HCT116 (cell line): ENCODE measurements at regions not wholly inside any gene's neighbourhood (a gene's known extent, or its start where the extent isn't known, plus 50 kb on each side); places are given as distances from the start of the nearest gene placed in this dataset.

Experiments used
- ATAC-seq: fragments of 200-7000 bp; cut with Tn5 transposase; 2 replicates; pipeline ENCODE4 v1.9.1; 2020; ENCODE audit warnings: mild to moderate bottlenecking, moderate library complexity
- BruUV-seq: library from RNA; stranded (reverse); fragments of 400-500 nt; replicated peaks from 2 replicates; lab custom pipeline; 2021; lab: Mats Ljungman, UMichigan
- CTCF ChIA-PET: fragments of 300-600 bp; sonication (Branson Sonifier 250); formaldehyde crosslinking; loops from one replicate; lab custom pipeline; 2021; ENCODE audit warnings: antibody characterized with exemption; lab: Charles Lee
- POLR2A ChIA-PET: fragments of 300-600, 350-600 bp; sonication (Branson Sonifier 250); formaldehyde crosslinking; loops from one replicate; lab custom pipeline; 2021; ENCODE audit warnings: antibody characterized with exemption; lab: Charles Lee
- RAD21 ChIA-PET, 2 experiments: fragments of 300-600 bp; sonication (Branson Sonifier 250); formaldehyde crosslinking; loops; one replicate each; lab custom pipeline; 2023; ENCODE audit warnings: low total read pairs in 2 of 2; ENCODE audit not compliant: uncharacterized antibody in 2 of 2, unreplicated experiment in 2 of 2, low non-redundant PET in 1 of 2; lab: Charles Lee
- DNase-seq: peaks from one replicate; pipeline ENCODE4 v3.0.0-alpha.2; 2010; ENCODE audit warnings: low read depth, low spot score
- H2AFZ ChIP-seq: fragments of 200-600 bp; shearing (Covaris generic), sonication (generic); 2 replicates; pipeline ENCODE4 v1.6.1; 2017; ENCODE audit warnings: low read depth, mixed run types, mixed read lengths, antibody characterized with exemption, low read length; ENCODE audit not compliant: poor library complexity, severe bottlenecking
- H3K27ac ChIP-seq: 2 replicates; pipeline ENCODE4 v1.5.1; 2012; ENCODE audit warnings: low read depth, low read length
- H3K27me3 ChIP-seq: fragments of 200-600 bp; sonication (generic); 2 replicates; pipeline ENCODE4 v1.6.1; 2016; ENCODE audit warnings: mixed run types, low read length, mixed read lengths; ENCODE audit not compliant: insufficient read depth
- H3K36me3 ChIP-seq, 2 experiments: fragments of 200-500 bp in 1 of 2; fragments of 200-600 bp in 1 of 2; sonication (Bioruptor generic) in 1 of 2; sonication (generic) in 1 of 2; 2 replicates each; pipeline versions ENCODE4 v1.5.1 to v1.6.1; 2014 to 2016; ENCODE audit warnings: low read length in 2 of 2, inconsistent platforms in 1 of 2, mixed read lengths in 1 of 2, mixed run types in 1 of 2; ENCODE audit not compliant: insufficient read depth in 2 of 2, control insufficient read depth in 1 of 2
- H3K4me1 ChIP-seq, 2 experiments: fragments of 200-600 bp in 1 of 2; sonication (generic) in 1 of 2; 2 replicates each; pipeline versions ENCODE4 v1.5.1 to v1.6.1; 2012 to 2017; ENCODE audit warnings: low read length in 2 of 2, inconsistent platforms in 1 of 2, mild to moderate bottlenecking in 1 of 2, mixed read lengths in 1 of 2, mixed run types in 1 of 2, moderate library complexity in 1 of 2; ENCODE audit not compliant: insufficient read depth in 2 of 2, control insufficient read depth in 1 of 2
- H3K4me2 ChIP-seq: fragments of 200-600 bp; sonication (generic); 2 replicates; pipeline ENCODE4 v1.6.1; 2017; ENCODE audit warnings: mixed run types, low read length, mixed read lengths
- H3K4me3 ChIP-seq, 2 experiments: fragments of 200-600 bp in 1 of 2; sonication (generic) in 1 of 2; replicated peaks in 1 of 2; 2 replicates each; pipeline ENCODE4 v1.5.1; 2011 to 2016; ENCODE audit warnings: low read length in 2 of 2, control low read depth in 1 of 2, low read depth in 1 of 2, mild to moderate bottlenecking in 1 of 2, mixed read lengths in 1 of 2, mixed run types in 1 of 2
- H3K79me2 ChIP-seq: fragments of 200-600 bp; sonication (generic); 2 replicates; pipeline ENCODE4 v1.6.1; 2017; ENCODE audit warnings: mild to moderate bottlenecking, mixed run types, low read length, moderate library complexity, mixed read lengths; ENCODE audit not compliant: insufficient read depth
- H3K9ac ChIP-seq: fragments of 200-600 bp; sonication (generic); 2 replicates; pipeline ENCODE4 v1.6.1; 2016; ENCODE audit warnings: low read length, mixed read lengths
- H3K9me2 ChIP-seq: fragments of 200-600 bp; sonication (generic), shearing (Covaris generic); 2 replicates; pipeline ENCODE4 v1.6.1; 2017; ENCODE audit warnings: mixed run types, mild to moderate bottlenecking, moderate library complexity; ENCODE audit not compliant: insufficient read depth
- H3K9me3 ChIP-seq, 2 experiments: fragments of 200-500 bp in 1 of 2; fragments of 200-600 bp in 1 of 2; sonication (Bioruptor generic) in 1 of 2; sonication (generic) in 1 of 2; 2 replicates each; pipeline ENCODE4 v1.6.1; 2014 to 2017; ENCODE audit warnings: low read length in 2 of 2, mixed read lengths in 2 of 2, inconsistent platforms in 1 of 2, low read depth in 1 of 2, mild to moderate bottlenecking in 1 of 2, mixed run types in 1 of 2, moderate library complexity in 1 of 2; ENCODE audit not compliant: control insufficient read depth in 1 of 2, insufficient read depth in 1 of 2
- H4K20me1 ChIP-seq: fragments of 200-600 bp; sonication (generic), shearing (Covaris generic); 2 replicates; pipeline ENCODE4 v1.6.1; 2017; ENCODE audit warnings: mixed run types, mild to moderate bottlenecking, moderate library complexity; ENCODE audit not compliant: insufficient read depth
- CBX3 ChIP-seq: IDR thresholded peaks from 2 replicates; pipeline ENCODE4 v1.6.1; 2012; ENCODE audit warnings: low read depth
- CEBPB ChIP-seq: IDR thresholded peaks from 2 replicates; pipeline ENCODE4 v1.6.1; 2012; ENCODE audit warnings: low read depth
- EGR1 ChIP-seq: IDR thresholded peaks from 2 replicates; pipeline ENCODE4 v1.6.1; 2012; ENCODE audit warnings: low read depth
- ELF1 ChIP-seq: IDR thresholded peaks from 2 replicates; pipeline ENCODE4 v1.6.1; 2012; ENCODE audit warnings: low read depth, borderline replicate concordance
- EZH2 ChIP-seq: fragments of 200-600 bp; sonication (generic); IDR thresholded peaks from 2 replicates; pipeline ENCODE4 v1.6.1; 2017; ENCODE audit warnings: antibody characterized with exemption, mixed run types
- EZH2phosphoT487 ChIP-seq: fragments of 200-600 bp; IDR thresholded peaks from 2 replicates; pipeline ENCODE4 v1.6.1; 2018; ENCODE audit warnings: antibody characterized with exemption, borderline replicate concordance
- FOSL1 ChIP-seq: IDR thresholded peaks from 2 replicates; pipeline ENCODE4 v1.6.1; 2012; ENCODE audit warnings: low read depth
- JUND ChIP-seq: IDR thresholded peaks from 2 replicates; pipeline ENCODE4 v1.6.1; 2012
- MAX ChIP-seq: IDR thresholded peaks from 2 replicates; pipeline ENCODE4 v1.6.1; 2012
- POLR2A ChIP-seq: IDR thresholded peaks from 2 replicates; pipeline ENCODE4 v1.7.0; 2011; ENCODE audit warnings: borderline replicate concordance; ENCODE audit not compliant: insufficient read depth, insufficient read length; ENCODE audit errors: extremely low read depth
- POLR2AphosphoS5 ChIP-seq: IDR thresholded peaks from 2 replicates; pipeline ENCODE4 v1.6.1; 2011; ENCODE audit warnings: mild to moderate bottlenecking, low read depth, low read length, moderate library complexity
- SIN3A ChIP-seq: IDR thresholded peaks from 2 replicates; pipeline ENCODE4 v1.6.1; 2012; ENCODE audit warnings: low read depth
- SRF ChIP-seq: IDR thresholded peaks from 2 replicates; pipeline ENCODE4 v1.6.1; 2012; ENCODE audit warnings: low read depth
- TCF7L2 ChIP-seq: IDR thresholded peaks from 2 replicates; pipeline ENCODE4 v1.7.0; 2011; ENCODE audit warnings: borderline replicate concordance, inconsistent platforms; ENCODE audit not compliant: insufficient read depth, insufficient read length; ENCODE audit errors: extremely low read depth
- ZFX ChIP-seq: fragments of 450-650 bp; IDR thresholded peaks from 2 replicates; pipeline ENCODE4 v1.6.1; 2017
- intact Hi-C: fragments of 100-400 bp; cut with micrococcal nuclease; formaldehyde crosslinking; loops from 2 replicates; pipeline ENCODE4 v1.10.0; 2022
- TF ChIP-seq, protein P1 (sequence below): IDR thresholded peaks from 2 replicates; pipeline ENCODE4 v1.6.1; 2012
- TF ChIP-seq, protein P2 (sequence below): IDR thresholded peaks from 2 replicates; pipeline ENCODE4 v1.6.1; 2012; ENCODE audit warnings: low read depth

- Histone ChIP-seq H2AFZ (no peak overlapping the region), H3K9me3 (no peaks in the 10 kb centered on the region), H3K27ac (no peak overlapping the region), H3K4me1 (no peaks in the 10 kb centered on the region), H3K79me2 (no peaks in the 10 kb centered on the region), H3K36me3 (no peaks in the 10 kb centered on the region), H3K4me2 (no peak overlapping the region), H3K9me2 (no peaks in the 10 kb centered on the region), H3K9ac (no peak overlapping the region), H4K20me1 (no peaks in the 10 kb centered on the region; the same call in 1 of the 2 replicates), H3K27me3 (no peaks in the 10 kb centered on the region), H3K4me3 (no peak overlapping the region)
- POLR2A ChIA-PET: no interaction called here
- intact Hi-C loops: no loop called here
- RAD21 ChIA-PET: no interaction called here
- CTCF ChIA-PET: no interaction called here
- ATAC-seq: no peak
- no peak for DNase-seq
- BruUV-seq: no TSS peak
- no peak for TF ChIP-seq EZH2
- TF ChIP-seq MAX: no peak
- no peak for TF ChIP-seq FOSL1
- no peak for TF ChIP-seq SIN3A
- TF ChIP-seq CEBPB: no peak
- no peak for TF ChIP-seq JUND
- no peak for TF ChIP-seq CBX3
- no peak for TF ChIP-seq ELF1
- TF ChIP-seq TCF7L2: no peak
- no peak for TF ChIP-seq POLR2A
- no peak for TF ChIP-seq SRF
- TF ChIP-seq EGR1: no peak
Observed at GRCh38 chr3:36312351-36312750, 68.0 kb upstream of the STAC start.

DNA sequence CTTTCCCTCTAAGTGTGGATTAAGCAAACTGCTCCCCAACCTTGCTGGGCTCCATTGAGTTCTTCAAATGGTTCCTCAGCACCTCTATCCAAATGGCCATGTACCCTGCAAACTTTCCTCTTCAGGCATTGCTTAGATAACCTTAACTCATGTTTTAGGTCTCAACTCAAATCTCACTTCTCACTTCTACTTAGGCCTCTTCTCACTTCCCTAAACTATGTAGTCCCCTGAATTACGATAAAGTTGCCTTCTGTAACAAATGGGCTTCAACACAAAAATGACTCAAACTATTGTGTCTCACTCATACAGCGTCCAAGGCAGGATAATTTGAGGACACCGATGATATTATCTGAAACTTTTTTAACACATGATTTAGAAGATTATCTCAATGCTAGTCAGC is 62.4 kb upstream of the STAC start:
- no peaks in the 10 kb centered on the region; the same call in 1 of the 2 replicates for H4K20me1 ChIP-seq
- H3K79me2 ChIP-seq: no peaks in the 10 kb centered on the region
- H3K36me3 ChIP-seq: no peaks in the 10 kb centered on the region
- no peak overlapping the region for H3K9ac ChIP-seq
- H3K9me2 ChIP-seq: no peaks in the 10 kb centered on the region
- intact Hi-C loops: no loop called here
- ChIA-PET POLR2A (no interaction called here), CTCF (no interaction called here), RAD21 (no interaction called here)
- TF ChIP-seq, protein P1, sequence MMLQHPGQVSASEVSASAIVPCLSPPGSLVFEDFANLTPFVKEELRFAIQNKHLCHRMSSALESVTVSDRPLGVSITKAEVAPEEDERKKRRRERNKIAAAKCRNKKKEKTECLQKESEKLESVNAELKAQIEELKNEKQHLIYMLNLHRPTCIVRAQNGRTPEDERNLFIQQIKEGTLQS: no peak
- no peak for TF ChIP-seq TCF7L2
- no peak for TF ChIP-seq CBX3
- TF ChIP-seq CEBPB: no peak
- TF ChIP-seq, protein P2, sequence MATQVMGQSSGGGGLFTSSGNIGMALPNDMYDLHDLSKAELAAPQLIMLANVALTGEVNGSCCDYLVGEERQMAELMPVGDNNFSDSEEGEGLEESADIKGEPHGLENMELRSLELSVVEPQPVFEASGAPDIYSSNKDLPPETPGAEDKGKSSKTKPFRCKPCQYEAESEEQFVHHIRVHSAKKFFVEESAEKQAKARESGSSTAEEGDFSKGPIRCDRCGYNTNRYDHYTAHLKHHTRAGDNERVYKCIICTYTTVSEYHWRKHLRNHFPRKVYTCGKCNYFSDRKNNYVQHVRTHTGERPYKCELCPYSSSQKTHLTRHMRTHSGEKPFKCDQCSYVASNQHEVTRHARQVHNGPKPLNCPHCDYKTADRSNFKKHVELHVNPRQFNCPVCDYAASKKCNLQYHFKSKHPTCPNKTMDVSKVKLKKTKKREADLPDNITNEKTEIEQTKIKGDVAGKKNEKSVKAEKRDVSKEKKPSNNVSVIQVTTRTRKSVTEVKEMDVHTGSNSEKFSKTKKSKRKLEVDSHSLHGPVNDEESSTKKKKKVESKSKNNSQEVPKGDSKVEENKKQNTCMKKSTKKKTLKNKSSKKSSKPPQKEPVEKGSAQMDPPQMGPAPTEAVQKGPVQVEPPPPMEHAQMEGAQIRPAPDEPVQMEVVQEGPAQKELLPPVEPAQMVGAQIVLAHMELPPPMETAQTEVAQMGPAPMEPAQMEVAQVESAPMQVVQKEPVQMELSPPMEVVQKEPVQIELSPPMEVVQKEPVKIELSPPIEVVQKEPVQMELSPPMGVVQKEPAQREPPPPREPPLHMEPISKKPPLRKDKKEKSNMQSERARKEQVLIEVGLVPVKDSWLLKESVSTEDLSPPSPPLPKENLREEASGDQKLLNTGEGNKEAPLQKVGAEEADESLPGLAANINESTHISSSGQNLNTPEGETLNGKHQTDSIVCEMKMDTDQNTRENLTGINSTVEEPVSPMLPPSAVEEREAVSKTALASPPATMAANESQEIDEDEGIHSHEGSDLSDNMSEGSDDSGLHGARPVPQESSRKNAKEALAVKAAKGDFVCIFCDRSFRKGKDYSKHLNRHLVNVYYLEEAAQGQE: no peak
- no peak for TF ChIP-seq EGR1
- TF ChIP-seq ZFX: no peak
- no peak for TF ChIP-seq POLR2AphosphoS5
- TF ChIP-seq EZH2phosphoT487: no peak
- DNase-seq (no peak), ATAC-seq (no peak)
- no peak overlapping the region for H3K27ac ChIP-seq
- H3K4me3 ChIP-seq: no peak overlapping the region
- no peak overlapping the region for H3K4me2 ChIP-seq
- H3K9me3 ChIP-seq: no peaks in the 10 kb centered on the region
- H3K27me3 ChIP-seq: no peaks in the 10 kb centered on the region
- BruUV-seq: no TSS peak
- H3K4me1 ChIP-seq: no peaks in the 10 kb centered on the region
- H2AFZ ChIP-seq: no peak overlapping the region
